Stomach smooth muscle (tissue), 2 donors: ENCODE measurements at regions not wholly inside any gene's neighbourhood (a gene's known extent, or its start where the extent isn't known, plus 50 kb on each side); places are given as distances from the start of the nearest gene placed in this dataset.

ENCODE experiments used
- H3K27ac ChIP-seq: one replicate; pipeline ENCODE4 v1.7.0; 2013; ENCODE audit warnings: mild to moderate bottlenecking, low read length, inconsistent platforms
- H3K27me3 ChIP-seq, 2 donors: one replicate each; pipeline ENCODE4 v1.7.0; 2013; ENCODE audit warnings: low read length in 2 of 2; ENCODE audit not compliant: insufficient read depth in 2 of 2, control insufficient read depth in 1 of 2
- H3K36me3 ChIP-seq, 2 donors: one replicate each; pipeline ENCODE4 v1.7.0; 2013; ENCODE audit warnings: low read length in 2 of 2; ENCODE audit not compliant: control insufficient read depth in 2 of 2, insufficient read depth in 2 of 2
- H3K4me1 ChIP-seq: one replicate; pipeline ENCODE4 v1.7.0; 2013; ENCODE audit warnings: low read length; ENCODE audit not compliant: control insufficient read depth, insufficient read depth
- H3K4me3 ChIP-seq, 2 donors: one replicate each; pipeline ENCODE4 v1.7.0; 2013; ENCODE audit warnings: low read length in 2 of 2
- H3K9ac ChIP-seq, 2 donors: one replicate each; pipeline ENCODE4 v1.7.0; 2013; ENCODE audit warnings: low read length in 2 of 2, mild to moderate bottlenecking in 1 of 2
- H3K9me3 ChIP-seq, 2 donors: one replicate each; pipeline ENCODE4 v1.7.0; 2013; ENCODE audit warnings: low read length in 2 of 2; ENCODE audit not compliant: control insufficient read depth in 2 of 2
- donor health status: healthy.
- donor health status: Pancreatic carcinoma.

- Histone ChIP-seq H3K4me1 (peaks cover 6% of the 10 kb centered on the region), H3K27me3 (no peaks in the 10 kb centered on the region), H3K9me3 (no peaks in the 10 kb centered on the region), H3K36me3 (no peaks in the 10 kb centered on the region), H3K27ac (no peak overlapping the region), H3K9ac (no peak overlapping the region), H3K4me3 (no peak overlapping the region)
These were observed 92.0 kb upstream of the GDF10 start for GRCh38 chr10:47207894-47208469.

- H3K36me3 ChIP-seq: no peaks in the 10 kb centered on the region
- H3K9me3 ChIP-seq: no peaks in the 10 kb centered on the region
- no peaks in the 10 kb centered on the region for H3K27me3 ChIP-seq
- no peak overlapping the region for H3K27ac ChIP-seq
- no peak overlapping the region for H3K9ac ChIP-seq
- peaks cover 6% of the 10 kb centered on the region for H3K4me1 ChIP-seq
- H3K4me3 ChIP-seq: no peak overlapping the region
These were observed 90.5 kb upstream of the GDF10 start for GRCh38 chr10:47209466-47209865.

- H3K36me3 ChIP-seq: no peaks in the 10 kb centered on the region
- no peaks in the 10 kb centered on the region for H3K9me3 ChIP-seq
- H3K4me1 ChIP-seq: no peaks in the 10 kb centered on the region
- H3K9ac ChIP-seq: no peak overlapping the region
- H3K4me3 ChIP-seq: no peak overlapping the region
- no peak overlapping the region for H3K27ac ChIP-seq
- no peaks in the 10 kb centered on the region for H3K27me3 ChIP-seq
These were observed 85.5 kb upstream of the GDF10 start for GRCh38 chr10:47214520-47214919.

- H3K4me1 ChIP-seq: no peaks in the 10 kb centered on the region
- H3K9me3 ChIP-seq: no peaks in the 10 kb centered on the region
- H3K9ac ChIP-seq: no peak overlapping the region
- H3K27ac ChIP-seq: no peak overlapping the region
- H3K27me3 ChIP-seq: no peaks in the 10 kb centered on the region
- no peak overlapping the region for H3K4me3 ChIP-seq
- no peaks in the 10 kb centered on the region for H3K36me3 ChIP-seq
These were observed 82.9 kb upstream of the GDF10 start for GRCh38 chr10:47217113-47217512.

- Histone ChIP-seq H3K4me1 (no peaks in the 10 kb centered on the region), H3K27me3 (no peaks in the 10 kb centered on the region), H3K27ac (no peak overlapping the region), H3K9me3 (no peaks in the 10 kb centered on the region), H3K4me3 (no peak overlapping the region), H3K9ac (no peak overlapping the region), H3K36me3 (no peaks in the 10 kb centered on the region)
These were observed 81.2 kb upstream of the GDF10 start for GRCh38 chr10:47218803-47219202.

- Histone ChIP-seq H3K27me3 (peaks cover 0 to 5% of the 10 kb centered on the region in 2 donors), H3K4me1 (no peaks in the 10 kb centered on the region), H3K9ac (no peak overlapping the region), H3K27ac (no peak overlapping the region), H3K9me3 (no peaks in the 10 kb centered on the region), H3K36me3 (no peaks in the 10 kb centered on the region), H3K4me3 (no peak overlapping the region)
These were observed 77.5 kb upstream of the GDF10 start for GRCh38 chr10:47222461-47222860.

- H3K27ac ChIP-seq: no peak overlapping the region
- H3K4me3 ChIP-seq: no peak overlapping the region
- no peaks in the 10 kb centered on the region for H3K4me1 ChIP-seq
- H3K9ac ChIP-seq: no peak overlapping the region
- peaks cover 0 to 5% of the 10 kb centered on the region in 2 donors for H3K27me3 ChIP-seq
- H3K9me3 ChIP-seq: no peaks in the 10 kb centered on the region
- no peaks in the 10 kb centered on the region for H3K36me3 ChIP-seq
These were observed 76.8 kb upstream of the GDF10 start for GRCh38 chr10:47223236-47223635.

- Histone ChIP-seq H3K36me3 (no peaks in the 10 kb centered on the region), H3K4me1 (no peaks in the 10 kb centered on the region), H3K27ac (no peak overlapping the region), H3K4me3 (no peak overlapping the region), H3K9me3 (no peaks in the 10 kb centered on the region), H3K9ac (no peak overlapping the region), H3K27me3 (peaks cover 0 to 5% of the 10 kb centered on the region in 2 donors)
These were observed 75.3 kb upstream of the GDF10 start for GRCh38 chr10:47224546-47225218.

GRCh38 chr10:47225219-47225927, 74.6 kb upstream of the GDF10 start:
- H3K36me3 ChIP-seq: no peaks in the 10 kb centered on the region
- no peaks in the 10 kb centered on the region for H3K4me1 ChIP-seq
- peaks cover 0 to 5% of the 10 kb centered on the region in 2 donors for H3K27me3 ChIP-seq
- no peak overlapping the region for H3K27ac ChIP-seq
- no peak overlapping the region for H3K9ac ChIP-seq
- H3K9me3 ChIP-seq: no peaks in the 10 kb centered on the region
- no peak overlapping the region for H3K4me3 ChIP-seq

GRCh38 chr10:47225928-47226645, 73.9 kb upstream of the GDF10 start:
- Histone ChIP-seq H3K4me1 (no peaks in the 10 kb centered on the region), H3K4me3 (no peak overlapping the region), H3K36me3 (no peaks in the 10 kb centered on the region), H3K9me3 (no peaks in the 10 kb centered on the region), H3K27ac (no peak overlapping the region), H3K27me3 (peaks cover 0 to 5% of the 10 kb centered on the region in 2 donors), H3K9ac (no peak overlapping the region)
